ENCODE measurements at regions not wholly inside any gene's neighbourhood (a gene's known extent, or its start where the extent isn't known, plus 50 kb on each side); places are given as distances from the start of the nearest gene placed in this dataset.

GRCh38 chr7:130989101-130989795 lies 255.2 kb upstream of the KLF14 start:
- Histone ChIP-seq H3K27ac (ENCODE audit: low read depth, low read length) (no peak overlapping the region), H3K9ac (ENCODE audit: low read length) (no peak overlapping the region), H3K36me3 (ENCODE audit: control insufficient read depth, insufficient read depth, low read length) (peaks cover 3% of the 10 kb centered on the region), H3K4me1 (ENCODE audit: control insufficient read depth, insufficient read depth, low read length) (peaks cover 37% of the 10 kb centered on the region), H3K27me3 (ENCODE audit: control insufficient read depth, insufficient read depth, low read length) (no peaks in the 10 kb centered on the region), H3K4me3 (ENCODE audit: low read length) (no peak overlapping the region)

GRCh38 chr7:130990178-130990832 lies 256.3 kb upstream of the KLF14 start:
- no peak overlapping the region for H3K9ac ChIP-seq (ENCODE audit: low read length)
- H3K27me3 ChIP-seq (ENCODE audit: control insufficient read depth, insufficient read depth, low read length): no peaks in the 10 kb centered on the region
- H3K36me3 ChIP-seq (ENCODE audit: control insufficient read depth, insufficient read depth, low read length): peaks cover 3% of the 10 kb centered on the region
- no peak overlapping the region for H3K4me3 ChIP-seq (ENCODE audit: low read length)
- no peak overlapping the region for H3K27ac ChIP-seq (ENCODE audit: low read depth, low read length)
- H3K4me1 ChIP-seq (ENCODE audit: control insufficient read depth, insufficient read depth, low read length): peaks cover 36% of the 10 kb centered on the region

GRCh38 chr7:130993671-130994365 lies 259.8 kb upstream of the KLF14 start:
- Histone ChIP-seq H3K4me1 (ENCODE audit: control insufficient read depth, insufficient read depth, low read length) (peaks cover 34% of the 10 kb centered on the region), H3K27me3 (ENCODE audit: control insufficient read depth, insufficient read depth, low read length) (no peaks in the 10 kb centered on the region), H3K36me3 (ENCODE audit: control insufficient read depth, insufficient read depth, low read length) (no peaks in the 10 kb centered on the region), H3K9ac (ENCODE audit: low read length) (no peak overlapping the region), H3K27ac (ENCODE audit: low read depth, low read length) (peak overlapping the region; percentile 62), H3K4me3 (ENCODE audit: low read length) (no peak overlapping the region)

GRCh38 chr7:130994378-130995115 lies 260.5 kb upstream of the KLF14 start:
- peak overlapping the region; percentile 6 for H3K4me3 ChIP-seq (ENCODE audit: low read length)

GRCh38 chr7:130995252-130996081 lies 261.5 kb upstream of the KLF14 start:
- Histone ChIP-seq H3K27me3 (ENCODE audit: control insufficient read depth, insufficient read depth, low read length) (no peaks in the 10 kb centered on the region), H3K27ac (ENCODE audit: low read depth, low read length) (peak overlapping the region; percentile 46), H3K36me3 (ENCODE audit: control insufficient read depth, insufficient read depth, low read length) (no peaks in the 10 kb centered on the region), H3K9ac (ENCODE audit: low read length) (no peak overlapping the region), H3K4me3 (ENCODE audit: low read length) (peak overlapping the region; percentile 13), H3K4me1 (ENCODE audit: control insufficient read depth, insufficient read depth, low read length) (peaks cover 36% of the 10 kb centered on the region)

More at GRCh38 chr7:130994378-130995115, 260.5 kb upstream of the KLF14 start:
- Histone ChIP-seq H3K4me1 (ENCODE audit: control insufficient read depth, insufficient read depth, low read length) (peaks cover 38% of the 10 kb centered on the region), H3K9ac (ENCODE audit: low read length) (no peak overlapping the region), H3K36me3 (ENCODE audit: control insufficient read depth, insufficient read depth, low read length) (no peaks in the 10 kb centered on the region), H3K27ac (ENCODE audit: low read depth, low read length) (peak overlapping the region; percentile 62), H3K27me3 (ENCODE audit: control insufficient read depth, insufficient read depth, low read length) (no peaks in the 10 kb centered on the region)

GRCh38 chr7:130996205-130996832 lies 262.3 kb upstream of the KLF14 start:
- Histone ChIP-seq H3K9ac (ENCODE audit: low read length) (no peak overlapping the region), H3K4me3 (ENCODE audit: low read length) (peak overlapping the region; percentile 6), H3K4me1 (ENCODE audit: control insufficient read depth, insufficient read depth, low read length) (peaks cover 32% of the 10 kb centered on the region), H3K36me3 (ENCODE audit: control insufficient read depth, insufficient read depth, low read length) (peaks cover 2% of the 10 kb centered on the region), H3K27ac (ENCODE audit: low read depth, low read length) (peak overlapping the region; percentile 48), H3K27me3 (ENCODE audit: control insufficient read depth, insufficient read depth, low read length) (no peaks in the 10 kb centered on the region)

- no peaks in the 10 kb centered on the region for H3K27me3 ChIP-seq (ENCODE audit: control insufficient read depth, insufficient read depth, low read length)
- peaks cover 2% of the 10 kb centered on the region for H3K36me3 ChIP-seq (ENCODE audit: control insufficient read depth, insufficient read depth, low read length)
- peak overlapping the region; percentile 48 for H3K27ac ChIP-seq (ENCODE audit: low read depth, low read length)
- H3K4me3 ChIP-seq (ENCODE audit: low read length): peak overlapping the region; percentile 6
- no peak overlapping the region for H3K9ac ChIP-seq (ENCODE audit: low read length)
- peaks cover 32% of the 10 kb centered on the region for H3K4me1 ChIP-seq (ENCODE audit: control insufficient read depth, insufficient read depth, low read length)
These were observed 262.8 kb upstream of the KLF14 start for GRCh38 chr7:130996833-130997231.

GRCh38 chr7:130998993-130999602 lies 265.1 kb upstream of the KLF14 start:
- no peaks in the 10 kb centered on the region for H3K27me3 ChIP-seq (ENCODE audit: control insufficient read depth, insufficient read depth, low read length)
- peaks cover 30% of the 10 kb centered on the region for H3K4me1 ChIP-seq (ENCODE audit: control insufficient read depth, insufficient read depth, low read length)
- H3K36me3 ChIP-seq (ENCODE audit: control insufficient read depth, insufficient read depth, low read length): peaks cover 2% of the 10 kb centered on the region
- no peak overlapping the region for H3K27ac ChIP-seq (ENCODE audit: low read depth, low read length)
- H3K9ac ChIP-seq (ENCODE audit: low read length): no peak overlapping the region
- no peak overlapping the region for H3K4me3 ChIP-seq (ENCODE audit: low read length)

- Histone ChIP-seq H3K4me1 (ENCODE audit: control insufficient read depth, insufficient read depth, low read length) (peaks cover 24% of the 10 kb centered on the region), H3K9ac (ENCODE audit: low read length) (no peak overlapping the region), H3K27me3 (ENCODE audit: control insufficient read depth, insufficient read depth, low read length) (no peaks in the 10 kb centered on the region), H3K27ac (ENCODE audit: low read depth, low read length) (no peak overlapping the region), H3K4me3 (ENCODE audit: low read length) (no peak overlapping the region), H3K36me3 (ENCODE audit: control insufficient read depth, insufficient read depth, low read length) (peaks cover 2% of the 10 kb centered on the region)
These were observed 265.9 kb upstream of the KLF14 start for GRCh38 chr7:130999926-131000325.

- no peaks in the 10 kb centered on the region for H3K27me3 ChIP-seq (ENCODE audit: control insufficient read depth, insufficient read depth, low read length)
- peaks cover 2% of the 10 kb centered on the region for H3K36me3 ChIP-seq (ENCODE audit: control insufficient read depth, insufficient read depth, low read length)
- peaks cover 21% of the 10 kb centered on the region for H3K4me1 ChIP-seq (ENCODE audit: control insufficient read depth, insufficient read depth, low read length)
- H3K27ac ChIP-seq (ENCODE audit: low read depth, low read length): no peak overlapping the region
- no peak overlapping the region for H3K4me3 ChIP-seq (ENCODE audit: low read length)
- no peak overlapping the region for H3K9ac ChIP-seq (ENCODE audit: low read length)
These were observed 266.4 kb upstream of the KLF14 start for GRCh38 chr7:131000389-131000788.

- no peak overlapping the region for H3K4me3 ChIP-seq (ENCODE audit: low read length)
- peaks cover 16% of the 10 kb centered on the region for H3K4me1 ChIP-seq (ENCODE audit: control insufficient read depth, insufficient read depth, low read length)
- H3K27me3 ChIP-seq (ENCODE audit: control insufficient read depth, insufficient read depth, low read length): no peaks in the 10 kb centered on the region
- H3K9ac ChIP-seq (ENCODE audit: low read length): no peak overlapping the region
- H3K27ac ChIP-seq (ENCODE audit: low read depth, low read length): no peak overlapping the region
- H3K36me3 ChIP-seq (ENCODE audit: control insufficient read depth, insufficient read depth, low read length): peaks cover 2% of the 10 kb centered on the region
These were observed 266.9 kb upstream of the KLF14 start for GRCh38 chr7:131000873-131001272.
